A673 (cell line): ENCODE measurements at regions not wholly inside any gene's neighbourhood (a gene's known extent, or its start where the extent isn't known, plus 50 kb on each side); places are given as distances from the start of the nearest gene placed in this dataset.

Experiments used
- EZH2 ChIP-seq: fragments of 200-600 bp; sonication (generic); IDR thresholded peaks from 2 replicates; pipeline ENCODE4 v1.6.1; 2017; ENCODE audit warnings: borderline replicate concordance, low read depth, mild to moderate bottlenecking, mixed read lengths, antibody characterized with exemption, low read length; ENCODE audit not compliant: poor library complexity, severe bottlenecking
- TF ChIP-seq, protein P1 (sequence below): fragments of 300-800, 200-600 bp; sonication (generic); conservative IDR thresholded peaks from 2 replicates; pipeline ENCODE4 v1.5.1; 2017; ENCODE audit warnings: low read depth, mild to moderate bottlenecking, antibody characterized with exemption, low read length, moderate library complexity, mixed read lengths

DNA sequence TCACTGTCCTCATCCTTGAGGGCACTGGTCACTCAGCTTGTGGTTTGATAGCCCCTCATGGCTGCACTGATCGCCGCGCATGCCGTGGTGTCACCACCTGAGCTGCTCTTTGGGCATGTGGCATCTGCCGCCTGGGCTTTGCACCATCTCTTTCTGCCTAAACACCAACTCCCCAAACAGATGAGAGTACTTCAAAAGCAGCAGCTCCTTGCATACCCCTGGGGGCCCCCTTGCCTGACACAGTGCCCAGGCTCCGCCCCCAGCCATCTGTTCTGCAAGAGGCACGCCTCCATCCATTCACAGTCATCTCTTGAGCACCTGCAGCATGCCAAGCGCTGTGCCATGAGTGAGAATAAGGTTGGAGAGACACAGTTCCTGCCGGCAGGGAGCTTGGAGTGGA, 104.5 kb upstream of the B3GAT1 start:
- TF ChIP-seq, protein P1, sequence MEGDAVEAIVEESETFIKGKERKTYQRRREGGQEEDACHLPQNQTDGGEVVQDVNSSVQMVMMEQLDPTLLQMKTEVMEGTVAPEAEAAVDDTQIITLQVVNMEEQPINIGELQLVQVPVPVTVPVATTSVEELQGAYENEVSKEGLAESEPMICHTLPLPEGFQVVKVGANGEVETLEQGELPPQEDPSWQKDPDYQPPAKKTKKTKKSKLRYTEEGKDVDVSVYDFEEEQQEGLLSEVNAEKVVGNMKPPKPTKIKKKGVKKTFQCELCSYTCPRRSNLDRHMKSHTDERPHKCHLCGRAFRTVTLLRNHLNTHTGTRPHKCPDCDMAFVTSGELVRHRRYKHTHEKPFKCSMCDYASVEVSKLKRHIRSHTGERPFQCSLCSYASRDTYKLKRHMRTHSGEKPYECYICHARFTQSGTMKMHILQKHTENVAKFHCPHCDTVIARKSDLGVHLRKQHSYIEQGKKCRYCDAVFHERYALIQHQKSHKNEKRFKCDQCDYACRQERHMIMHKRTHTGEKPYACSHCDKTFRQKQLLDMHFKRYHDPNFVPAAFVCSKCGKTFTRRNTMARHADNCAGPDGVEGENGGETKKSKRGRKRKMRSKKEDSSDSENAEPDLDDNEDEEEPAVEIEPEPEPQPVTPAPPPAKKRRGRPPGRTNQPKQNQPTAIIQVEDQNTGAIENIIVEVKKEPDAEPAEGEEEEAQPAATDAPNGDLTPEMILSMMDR: no peak
- TF ChIP-seq EZH2: no peak
